ENCODE measurements at regions not wholly inside any gene's neighbourhood (a gene's known extent, or its start where the extent isn't known, plus 50 kb on each side); places are given as distances from the start of the nearest gene placed in this dataset.

- no peak for DNase-seq (ENCODE audit: low read depth)
- no peak for TF ChIP-seq CTCF (IDR thresholded peaks at IDR 0.05; ENCODE audit: insufficient read depth, low read depth, low read length, missing control alignments)
- no peak overlapping the region for H3K4me3 ChIP-seq (ENCODE audit: low read depth, low read length)
Observed at GRCh38 chr5:5593391-5593790, 170.9 kb downstream of the ICE1 start.

GRCh38 chr5:5592541-5592940 is 170.1 kb downstream of the ICE1 start:
- no peak for TF ChIP-seq CTCF (IDR thresholded peaks at IDR 0.05; ENCODE audit: insufficient read depth, low read depth, low read length, missing control alignments)
- H3K4me3 ChIP-seq (ENCODE audit: low read depth, low read length) = no peak overlapping the region
- no peak for DNase-seq (ENCODE audit: low read depth)

- no peak for DNase-seq (ENCODE audit: low read depth)
- no peak overlapping the region for H3K4me3 ChIP-seq (ENCODE audit: low read depth, low read length)
- TF ChIP-seq CTCF (IDR thresholded peaks at IDR 0.05; ENCODE audit: insufficient read depth, low read depth, low read length, missing control alignments) = no peak
Observed at GRCh38 chr5:5591567-5591966, 169.1 kb downstream of the ICE1 start.

- TF ChIP-seq CTCF (IDR thresholded peaks at IDR 0.05; ENCODE audit: insufficient read depth, low read depth, low read length, missing control alignments) = no peak
- no peak for DNase-seq (ENCODE audit: low read depth)
- no peak overlapping the region for H3K4me3 ChIP-seq (ENCODE audit: low read depth, low read length)
Observed at GRCh38 chr5:5589857-5590256, 167.4 kb downstream of the ICE1 start.

DNA sequence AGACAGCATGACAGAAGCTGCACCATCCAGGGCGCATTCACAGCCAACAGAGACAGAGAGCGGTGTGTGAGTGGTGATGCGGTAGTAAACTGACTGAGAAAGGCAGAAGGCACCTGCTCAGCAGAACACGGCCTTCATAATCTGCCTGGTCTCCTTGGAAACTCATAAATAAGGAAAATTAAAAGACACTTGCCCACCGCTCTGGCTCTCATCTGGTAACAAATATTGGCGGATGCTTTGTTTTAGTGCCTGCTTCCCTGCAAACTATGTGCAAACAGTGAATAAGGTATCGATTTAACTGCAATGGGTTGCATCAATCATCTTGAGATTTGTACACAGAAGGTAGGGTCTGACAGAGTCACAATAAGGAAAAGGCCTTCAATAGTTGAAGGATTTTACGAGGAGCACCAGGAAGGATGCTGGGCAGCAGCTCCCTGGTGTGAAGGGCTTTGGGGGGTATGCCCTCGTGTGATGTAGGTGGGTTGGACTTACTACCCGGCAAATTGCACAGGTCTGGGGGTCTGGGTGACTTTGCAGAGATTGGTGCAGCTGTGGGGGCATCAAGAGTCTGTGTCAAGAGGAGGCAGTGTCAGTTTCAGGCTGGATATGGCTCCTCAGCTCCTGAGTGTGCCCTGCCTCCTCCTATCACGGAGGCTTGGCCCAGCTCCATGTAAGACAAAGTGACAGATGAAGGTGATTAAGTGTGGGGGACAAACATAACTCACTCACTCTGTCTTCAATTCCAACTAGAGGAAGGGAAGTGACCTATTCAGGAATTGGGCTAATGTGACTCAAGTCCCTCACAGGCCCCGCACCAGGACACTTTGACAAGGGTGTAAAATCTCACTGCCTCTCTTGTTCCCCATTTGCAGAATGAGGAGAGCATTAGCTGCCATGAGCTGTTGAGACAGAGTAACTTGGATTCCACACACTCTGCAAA is 166.7 kb downstream of the ICE1 start:
- no peak for DNase-seq (ENCODE audit: low read depth)
- H3K4me3 ChIP-seq (ENCODE audit: low read depth, low read length) = no peak overlapping the region
- TF ChIP-seq CTCF (IDR thresholded peaks at IDR 0.05; ENCODE audit: insufficient read depth, low read depth, low read length, missing control alignments) = no peak

DNA sequence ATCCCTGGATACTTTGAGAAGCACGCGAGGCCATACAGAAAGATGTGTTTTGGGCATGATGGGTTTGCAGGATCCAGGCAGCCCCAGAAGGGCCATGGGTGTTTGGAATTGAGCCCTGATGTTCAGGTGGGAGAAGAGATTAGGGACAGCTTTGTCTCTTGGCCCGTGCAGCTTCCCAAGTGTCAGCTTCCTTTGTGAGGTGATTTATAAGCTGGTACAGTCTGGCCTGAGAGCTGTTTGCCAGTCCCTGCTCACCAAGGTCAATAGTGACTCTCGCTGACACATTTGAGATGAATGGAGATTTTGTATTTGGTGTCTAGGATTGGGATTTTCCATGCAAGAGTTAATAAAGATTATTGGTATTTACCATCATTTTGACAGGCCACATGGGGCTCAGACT is 165.9 kb downstream of the ICE1 start:
- H3K4me3 ChIP-seq (ENCODE audit: low read depth, low read length) = no peak overlapping the region
- no peak for TF ChIP-seq CTCF (IDR thresholded peaks at IDR 0.05; ENCODE audit: insufficient read depth, low read depth, low read length, missing control alignments)
- no peak for DNase-seq (ENCODE audit: low read depth)

- TF ChIP-seq CTCF (IDR thresholded peaks at IDR 0.05; ENCODE audit: insufficient read depth, low read depth, low read length, missing control alignments) = no peak
- H3K4me3 ChIP-seq (ENCODE audit: low read depth, low read length) = no peak overlapping the region
- no peak for DNase-seq (ENCODE audit: low read depth)
Observed at GRCh38 chr5:5587474-5587873, 165.0 kb downstream of the ICE1 start.
